ENCODE measurements at regions not wholly inside any gene's neighbourhood (a gene's known extent, or its start where the extent isn't known, plus 50 kb on each side); places are given as distances from the start of the nearest gene placed in this dataset.

- TF ChIP-seq ZBED4 (CRISPR knock-in tag; IDR thresholded peaks at IDR 0.05; ENCODE audit: borderline replicate concordance) = no peak
- no peak for TF ChIP-seq NFE2L1 (CRISPR knock-in tag; IDR thresholded peaks at IDR 0.05; ENCODE audit: borderline replicate concordance)
- no peak for TF ChIP-seq PRDM10 (CRISPR knock-in tag; IDR thresholded peaks at IDR 0.05; ENCODE audit: low read depth)
- TF ChIP-seq ZNF30 (CRISPR knock-in tag; IDR thresholded peaks at IDR 0.05) = no peak
- TF ChIP-seq ARID4A (CRISPR knock-in tag; IDR thresholded peaks at IDR 0.05; ENCODE audit: borderline replicate concordance) = no peak
Observed at GRCh38 chr10:128543151-128543550, 416.9 kb upstream of the MKI67 start (continued).

All from HepG2 (cell line).